OCI-LY1 (cell line): ENCODE measurements at regions not wholly inside any gene's neighbourhood (a gene's known extent, or its start where the extent isn't known, plus 50 kb on each side); places are given as distances from the start of the nearest gene placed in this dataset.

Experiments
- H2AFZ ChIP-seq: fragments of 200-600 bp; sonication (generic), shearing (Covaris generic); 2 replicates; pipeline ENCODE4 v1.6.0; 2014; ENCODE audit warnings: antibody characterized with exemption, mild to moderate bottlenecking, low read length
- H3F3A ChIP-seq: fragments of 200-600 bp; sonication (generic), shearing (Covaris generic); 2 replicates; pipeline ENCODE4 v1.6.0; 2014; ENCODE audit warnings: mild to moderate bottlenecking, antibody characterized with exemption, low read length, moderate library complexity; ENCODE audit not compliant: insufficient read depth
- H3K27ac ChIP-seq: fragments of 200-600 bp; sonication (generic); 2 replicates; pipeline ENCODE4 v1.5.1; 2014; ENCODE audit warnings: low read length, mixed run types, mild to moderate bottlenecking, low read depth; ENCODE audit not compliant: poor library complexity, severe bottlenecking
- H3K27me3 ChIP-seq: fragments of 200-600 bp; sonication (generic); 2 replicates; pipeline ENCODE4 v1.6.0; 2014; ENCODE audit warnings: antibody characterized with exemption, mild to moderate bottlenecking, low read length, moderate library complexity; ENCODE audit not compliant: insufficient read depth
- H3K36me3 ChIP-seq: fragments of 200-600 bp; sonication (generic); 2 replicates; pipeline ENCODE4 v1.6.1; 2014; ENCODE audit warnings: mild to moderate bottlenecking, antibody characterized with exemption, low read length, moderate library complexity, mixed read lengths; ENCODE audit not compliant: insufficient read depth
- H3K4me1 ChIP-seq: fragments of 200-600 bp; sonication (generic); 2 replicates; pipeline ENCODE4 v1.5.1; 2014; ENCODE audit warnings: mild to moderate bottlenecking, low read length, moderate library complexity; ENCODE audit not compliant: insufficient read depth, severe bottlenecking
- H3K4me2 ChIP-seq: fragments of 200-600 bp; sonication (generic), shearing (Covaris generic); 2 replicates; pipeline ENCODE4 v1.6.1; 2014; ENCODE audit warnings: low read length
- H3K4me3 ChIP-seq: fragments of 200-600 bp; sonication (generic); 2 replicates; pipeline ENCODE4 v1.5.1; 2014; ENCODE audit warnings: low read length, low read depth, mild to moderate bottlenecking, mixed read lengths; ENCODE audit not compliant: poor library complexity, severe bottlenecking
- H3K79me2 ChIP-seq: fragments of 200-600 bp; shearing (Covaris generic); 2 replicates; pipeline ENCODE4 v1.6.1; 2016; ENCODE audit warnings: mixed run types, low read length, mixed read lengths; ENCODE audit not compliant: insufficient read depth
- H3K9ac ChIP-seq: fragments of 200-600 bp; sonication (generic), shearing (Covaris generic); 2 replicates; pipeline ENCODE4 v1.6.1; 2014; ENCODE audit warnings: mild to moderate bottlenecking, low read length, mixed read lengths
- H3K9me2 ChIP-seq: fragments of 200-600 bp; sonication (generic), shearing (Covaris generic); 2 replicates; pipeline ENCODE4 v1.6.1; 2014; ENCODE audit warnings: low read depth, mild to moderate bottlenecking, low read length, mixed read lengths
- H3K9me3 ChIP-seq: fragments of 200-600 bp; shearing (Covaris generic); 2 replicates; pipeline ENCODE4 v1.6.1; 2014; ENCODE audit warnings: low read length, mixed read lengths
- H4K20me1 ChIP-seq: fragments of 200-600 bp; sonication (generic), shearing (Covaris generic); 2 replicates; pipeline ENCODE4 v1.6.0; 2016; ENCODE audit warnings: mild to moderate bottlenecking, low read length; ENCODE audit not compliant: insufficient read depth
- CTCF ChIP-seq: fragments of 200-600 bp; sonication (generic), shearing (Covaris generic); IDR thresholded peaks from 2 replicates; pipeline ENCODE4 v1.5.1; 2017; ENCODE audit warnings: mild to moderate bottlenecking, antibody characterized with exemption, low read length, moderate library complexity, mixed read lengths
- EZH2 ChIP-seq: fragments of 200-600 bp; sonication (generic), shearing (Covaris generic); IDR thresholded peaks from 2 replicates; pipeline ENCODE4 v1.8.0; 2017; ENCODE audit warnings: borderline replicate concordance, mixed run types, mild to moderate bottlenecking, antibody characterized with exemption, low read length, moderate library complexity, mixed read lengths

GRCh38 chr10:120783867-120784266 is 67.3 kb upstream of the WDR11 start:
- H3K4me2 ChIP-seq, result no peak overlapping the region
- no peak overlapping the region for H3K9ac ChIP-seq
- H3K9me2 ChIP-seq, result no peaks in the 10 kb centered on the region
- TF ChIP-seq CTCF, result no peak
- no peak for TF ChIP-seq EZH2
- H3K4me3 ChIP-seq, result no peak overlapping the region
- H3K27ac ChIP-seq, result no peak overlapping the region
- no peaks in the 10 kb centered on the region for H3K9me3 ChIP-seq
- H4K20me1 ChIP-seq, result no peaks in the 10 kb centered on the region
- H3K4me1 ChIP-seq, result no peaks in the 10 kb centered on the region
- H3F3A ChIP-seq, result no peaks in the 10 kb centered on the region
- H3K36me3 ChIP-seq, result no peaks in the 10 kb centered on the region
- H2AFZ ChIP-seq, result no peak overlapping the region
- no peaks in the 10 kb centered on the region for H3K27me3 ChIP-seq
- no peaks in the 10 kb centered on the region for H3K79me2 ChIP-seq

GRCh38 chr10:120788771-120789170 is 62.4 kb upstream of the WDR11 start:
- H3K4me2 ChIP-seq, result no peak overlapping the region
- no peaks in the 10 kb centered on the region for H3F3A ChIP-seq
- no peak for TF ChIP-seq EZH2
- no peak for TF ChIP-seq CTCF
- no peak overlapping the region for H3K4me3 ChIP-seq
- no peak overlapping the region for H2AFZ ChIP-seq
- H3K4me1 ChIP-seq, result no peaks in the 10 kb centered on the region
- H3K27ac ChIP-seq, result no peak overlapping the region
- no peak overlapping the region for H3K9ac ChIP-seq
- no peaks in the 10 kb centered on the region for H4K20me1 ChIP-seq
- H3K9me3 ChIP-seq, result no peaks in the 10 kb centered on the region
- no peaks in the 10 kb centered on the region for H3K27me3 ChIP-seq
- H3K79me2 ChIP-seq, result no peaks in the 10 kb centered on the region
- no peaks in the 10 kb centered on the region for H3K9me2 ChIP-seq
- no peaks in the 10 kb centered on the region for H3K36me3 ChIP-seq

GRCh38 chr10:120789303-120790203 is 61.6 kb upstream of the WDR11 start:
- Histone ChIP-seq H3K9me2 (no peaks in the 10 kb centered on the region), H3F3A (no peaks in the 10 kb centered on the region), H3K9me3 (no peaks in the 10 kb centered on the region), H3K9ac (no peak overlapping the region), H3K79me2 (no peaks in the 10 kb centered on the region), H3K27me3 (no peaks in the 10 kb centered on the region), H3K27ac (no peak overlapping the region), H3K4me1 (no peaks in the 10 kb centered on the region), H3K36me3 (no peaks in the 10 kb centered on the region), H3K4me2 (no peak overlapping the region), H4K20me1 (no peaks in the 10 kb centered on the region), H2AFZ (no peak overlapping the region), H3K4me3 (no peak overlapping the region)
- TF ChIP-seq EZH2 (no peak), CTCF (no peak)
